Neural progenitor cell (in vitro differentiated cells): ENCODE measurements at regions not wholly inside any gene's neighbourhood (a gene's known extent, or its start where the extent isn't known, plus 50 kb on each side); places are given as distances from the start of the nearest gene placed in this dataset.

Experiments
- DNase-seq: peaks from one replicate; pipeline ENCODE4 v3.0.0-alpha.2; 2016; ENCODE audit warnings: low spot score
- H2AFZ ChIP-seq: fragments of 200-600 bp; sonication (generic); replicated peaks from 2 replicates; pipeline ENCODE4 v1.6.1; 2016; ENCODE audit warnings: antibody characterized with exemption
- H3F3A ChIP-seq: fragments of 200-600 bp; sonication (generic); 2 replicates; pipeline ENCODE4 v1.6.1; 2016; ENCODE audit warnings: antibody characterized with exemption, low read depth
- H3K27ac ChIP-seq: fragments of 200-600 bp; sonication (generic); 2 replicates; pipeline ENCODE4 v1.5.1; 2016; ENCODE audit warnings: mild to moderate bottlenecking
- H3K27me3 ChIP-seq: fragments of 200-600 bp; sonication (generic); 2 replicates; pipeline ENCODE4 v1.6.1; 2016; ENCODE audit warnings: mild to moderate bottlenecking, moderate library complexity
- H3K36me3 ChIP-seq: fragments of 200-600 bp; sonication (generic); 2 replicates; pipeline ENCODE4 v1.5.1; 2016
- H3K4me1 ChIP-seq: fragments of 200-600 bp; sonication (generic); 2 replicates; pipeline ENCODE4 v1.6.1; 2016; ENCODE audit warnings: mixed run types
- H3K4me2 ChIP-seq: fragments of 200-600 bp; sonication (generic); 2 replicates; pipeline ENCODE4 v1.6.1; 2016
- H3K4me3 ChIP-seq: fragments of 200-600 bp; sonication (generic); 2 replicates; pipeline ENCODE4 v1.5.1; 2016
- H3K79me2 ChIP-seq: fragments of 200-600 bp; sonication (generic); 2 replicates; pipeline ENCODE4 v1.6.1; 2016; ENCODE audit warnings: low read depth
- H3K9ac ChIP-seq: fragments of 200-600 bp; sonication (generic); 2 replicates; pipeline ENCODE4 v1.6.1; 2016
- H3K9me3 ChIP-seq: fragments of 200-600 bp; sonication (generic); 2 replicates; pipeline ENCODE4 v1.5.1; 2016; ENCODE audit warnings: low read depth
- H4K20me1 ChIP-seq: fragments of 200-600 bp; sonication (generic); 2 replicates; pipeline ENCODE4 v1.6.1; 2016; ENCODE audit warnings: low read depth
- H3K27ac Mint-ChIP-seq: 3 replicates; pipeline ENCODE4 v1.8.0; 2021; ENCODE audit warnings: mixed read lengths
- H3K27me3 Mint-ChIP-seq: 2 replicates; pipeline ENCODE4 v1.8.0; 2022; ENCODE audit warnings: low read depth, mild to moderate bottlenecking, inconsistent platforms, moderate library complexity, mixed read lengths; ENCODE audit not compliant: insufficient read depth
- H3K36me3 Mint-ChIP-seq: 3 replicates; pipeline ENCODE4 v1.8.0; 2021; ENCODE audit warnings: mixed read lengths
- H3K4me1 Mint-ChIP-seq: 3 replicates; pipeline ENCODE4 v1.8.0; 2021; ENCODE audit warnings: mixed read lengths
- H3K4me3 Mint-ChIP-seq: 3 replicates; pipeline ENCODE4 v1.8.0; 2021; ENCODE audit warnings: mild to moderate bottlenecking, moderate library complexity, mixed read lengths
- H3K9me3 Mint-ChIP-seq: 3 replicates; pipeline ENCODE4 v1.8.0; 2020; ENCODE audit warnings: mixed read lengths
- EZH2 ChIP-seq: fragments of 200-600 bp; sonication (generic); IDR thresholded peaks from 2 replicates; pipeline ENCODE4 v1.6.1; 2017; ENCODE audit warnings: antibody characterized with exemption, mild to moderate bottlenecking, moderate library complexity
- EZH2phosphoT487 ChIP-seq: fragments of 200-600 bp; sonication (generic); IDR thresholded peaks from 2 replicates; pipeline ENCODE4 v1.6.1; 2017; ENCODE audit warnings: antibody characterized with exemption
- TF ChIP-seq, protein P1 (sequence below): fragments of 200-600 bp; sonication (generic); IDR thresholded peaks from 2 replicates; pipeline ENCODE4 v1.5.1; 2017; ENCODE audit warnings: antibody characterized with exemption, mild to moderate bottlenecking

GRCh38 chr1:14323568-14324247 is 274.8 kb upstream of the KAZN start:
- Mint-ChIP-seq H3K27me3 (peaks cover 2% of the 10 kb centered on the region), H3K4me3 (no peak overlapping the region), H3K4me1 (no peaks in the 10 kb centered on the region), H3K9me3 (peaks cover 3% of the 10 kb centered on the region), H3K36me3 (no peaks in the 10 kb centered on the region), H3K27ac (no peak overlapping the region)
- Histone ChIP-seq H4K20me1 (no peaks in the 10 kb centered on the region), H3K79me2 (no peaks in the 10 kb centered on the region), H3F3A (no peaks in the 10 kb centered on the region), H3K27me3 (no peaks in the 10 kb centered on the region), H3K27ac (no peak overlapping the region), H3K9me3 (no peaks in the 10 kb centered on the region), H3K4me2 (no peak overlapping the region), H3K4me1 (no peaks in the 10 kb centered on the region), H2AFZ (no peak overlapping the region), H3K9ac (no peak overlapping the region), H3K36me3 (no peaks in the 10 kb centered on the region), H3K4me3 (no peak overlapping the region)
- TF ChIP-seq EZH2phosphoT487 (no peak), EZH2 (no peak)
- TF ChIP-seq, protein P1, sequence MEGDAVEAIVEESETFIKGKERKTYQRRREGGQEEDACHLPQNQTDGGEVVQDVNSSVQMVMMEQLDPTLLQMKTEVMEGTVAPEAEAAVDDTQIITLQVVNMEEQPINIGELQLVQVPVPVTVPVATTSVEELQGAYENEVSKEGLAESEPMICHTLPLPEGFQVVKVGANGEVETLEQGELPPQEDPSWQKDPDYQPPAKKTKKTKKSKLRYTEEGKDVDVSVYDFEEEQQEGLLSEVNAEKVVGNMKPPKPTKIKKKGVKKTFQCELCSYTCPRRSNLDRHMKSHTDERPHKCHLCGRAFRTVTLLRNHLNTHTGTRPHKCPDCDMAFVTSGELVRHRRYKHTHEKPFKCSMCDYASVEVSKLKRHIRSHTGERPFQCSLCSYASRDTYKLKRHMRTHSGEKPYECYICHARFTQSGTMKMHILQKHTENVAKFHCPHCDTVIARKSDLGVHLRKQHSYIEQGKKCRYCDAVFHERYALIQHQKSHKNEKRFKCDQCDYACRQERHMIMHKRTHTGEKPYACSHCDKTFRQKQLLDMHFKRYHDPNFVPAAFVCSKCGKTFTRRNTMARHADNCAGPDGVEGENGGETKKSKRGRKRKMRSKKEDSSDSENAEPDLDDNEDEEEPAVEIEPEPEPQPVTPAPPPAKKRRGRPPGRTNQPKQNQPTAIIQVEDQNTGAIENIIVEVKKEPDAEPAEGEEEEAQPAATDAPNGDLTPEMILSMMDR = no peak
- DNase-seq = no peak

GRCh38 chr1:14324248-14324630 is 274.2 kb upstream of the KAZN start:
- no peaks in the 10 kb centered on the region for H3K4me1 Mint-ChIP-seq
- H3K36me3 ChIP-seq = no peaks in the 10 kb centered on the region
- no peaks in the 10 kb centered on the region for H3K4me1 ChIP-seq
- no peaks in the 10 kb centered on the region for H3F3A ChIP-seq
- no peak overlapping the region for H3K9ac ChIP-seq
- H3K9me3 Mint-ChIP-seq = peaks cover 3% of the 10 kb centered on the region
- no peak for DNase-seq
- H3K27me3 Mint-ChIP-seq = peaks cover 2% of the 10 kb centered on the region
- H3K4me3 Mint-ChIP-seq = no peak overlapping the region
- no peaks in the 10 kb centered on the region for H3K9me3 ChIP-seq
- H3K27me3 ChIP-seq = no peaks in the 10 kb centered on the region
- no peaks in the 10 kb centered on the region for H4K20me1 ChIP-seq
- H3K4me2 ChIP-seq = no peak overlapping the region
- H3K27ac Mint-ChIP-seq = no peak overlapping the region
- no peak overlapping the region for H3K27ac ChIP-seq
- no peak overlapping the region for H3K4me3 ChIP-seq
- TF ChIP-seq, protein P1 = no peak
- TF ChIP-seq EZH2phosphoT487 = no peak
- no peak for TF ChIP-seq EZH2
- no peaks in the 10 kb centered on the region for H3K79me2 ChIP-seq
- H2AFZ ChIP-seq = no peak overlapping the region
- no peaks in the 10 kb centered on the region for H3K36me3 Mint-ChIP-seq

GRCh38 chr1:14326857-14327256 is 271.6 kb upstream of the KAZN start:
- no peaks in the 10 kb centered on the region for H3K4me1 Mint-ChIP-seq
- H3K4me2 ChIP-seq = no peak overlapping the region
- DNase-seq = no peak
- no peaks in the 10 kb centered on the region for H4K20me1 ChIP-seq
- H3F3A ChIP-seq = no peaks in the 10 kb centered on the region
- no peak overlapping the region for H3K4me3 Mint-ChIP-seq
- no peaks in the 10 kb centered on the region for H3K27me3 ChIP-seq
- H3K27me3 Mint-ChIP-seq = no peaks in the 10 kb centered on the region
- H3K36me3 Mint-ChIP-seq = no peaks in the 10 kb centered on the region
- H3K36me3 ChIP-seq = no peaks in the 10 kb centered on the region
- H3K27ac ChIP-seq = no peak overlapping the region
- H3K9ac ChIP-seq = no peak overlapping the region
- H3K79me2 ChIP-seq = no peaks in the 10 kb centered on the region
- no peak overlapping the region for H2AFZ ChIP-seq
- H3K9me3 ChIP-seq = no peaks in the 10 kb centered on the region
- no peak overlapping the region for H3K27ac Mint-ChIP-seq
- TF ChIP-seq EZH2 = no peak
- TF ChIP-seq, protein P1 = no peak
- TF ChIP-seq EZH2phosphoT487 = no peak
- H3K4me1 ChIP-seq = no peaks in the 10 kb centered on the region
- no peak overlapping the region for H3K4me3 ChIP-seq
- H3K9me3 Mint-ChIP-seq = peaks cover 3% of the 10 kb centered on the region
